Vagina (tissue), 2 donors: ENCODE measurements at regions not wholly inside any gene's neighbourhood (a gene's known extent, or its start where the extent isn't known, plus 50 kb on each side); places are given as distances from the start of the nearest gene placed in this dataset.

Experiments
- POLR2A ChIP-seq, 2 donors: fragments of 450-650 bp; IDR thresholded peaks; one replicate each; pipeline ENCODE4 v1.6.1; 2017; ENCODE audit warnings: antibody characterized with exemption in 2 of 2, mild to moderate bottlenecking in 2 of 2, moderate library complexity in 2 of 2
- POLR2AphosphoS5 ChIP-seq, 2 donors: sonication (generic); formaldehyde crosslinking; IDR thresholded peaks; one replicate each; pipeline ENCODE4 v1.9.0; 2017; ENCODE audit warnings: antibody characterized with exemption in 2 of 2, mild to moderate bottlenecking in 2 of 2, low read depth in 1 of 2; ENCODE audit not compliant: insufficient read depth in 1 of 2
- TF ChIP-seq, protein P1 (sequence below), 3 experiments: fragments of 450-650 bp in 2 of 3; fragments of 200-600 bp in 1 of 3; sonication (generic) in 1 of 3; IDR thresholded peaks; one replicate each; pipeline ENCODE4 v1.5.1; 2017 to 2019; ENCODE audit warnings: antibody characterized with exemption in 3 of 3, mild to moderate bottlenecking in 2 of 3, moderate library complexity in 2 of 3

DNA sequence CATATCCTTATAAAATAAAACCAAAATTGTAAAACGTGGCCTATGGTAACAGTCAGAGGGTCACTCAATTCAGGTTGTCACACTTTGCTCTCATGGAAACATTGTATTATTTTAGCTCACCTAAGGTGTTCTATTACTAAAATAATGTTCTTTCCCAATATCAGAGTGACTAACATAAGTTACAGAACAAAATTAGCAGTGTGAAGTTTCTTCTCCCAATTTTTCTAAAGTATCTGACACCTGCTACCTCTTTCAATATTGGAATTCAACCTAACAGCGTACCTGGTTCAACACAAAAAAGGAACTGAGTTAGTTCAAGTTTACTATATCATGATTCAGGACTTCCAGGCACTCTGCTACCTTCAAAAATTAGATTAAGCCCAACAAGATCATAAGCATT lies 190.4 kb downstream of the ZEB2 start:
- TF ChIP-seq, protein P1, sequence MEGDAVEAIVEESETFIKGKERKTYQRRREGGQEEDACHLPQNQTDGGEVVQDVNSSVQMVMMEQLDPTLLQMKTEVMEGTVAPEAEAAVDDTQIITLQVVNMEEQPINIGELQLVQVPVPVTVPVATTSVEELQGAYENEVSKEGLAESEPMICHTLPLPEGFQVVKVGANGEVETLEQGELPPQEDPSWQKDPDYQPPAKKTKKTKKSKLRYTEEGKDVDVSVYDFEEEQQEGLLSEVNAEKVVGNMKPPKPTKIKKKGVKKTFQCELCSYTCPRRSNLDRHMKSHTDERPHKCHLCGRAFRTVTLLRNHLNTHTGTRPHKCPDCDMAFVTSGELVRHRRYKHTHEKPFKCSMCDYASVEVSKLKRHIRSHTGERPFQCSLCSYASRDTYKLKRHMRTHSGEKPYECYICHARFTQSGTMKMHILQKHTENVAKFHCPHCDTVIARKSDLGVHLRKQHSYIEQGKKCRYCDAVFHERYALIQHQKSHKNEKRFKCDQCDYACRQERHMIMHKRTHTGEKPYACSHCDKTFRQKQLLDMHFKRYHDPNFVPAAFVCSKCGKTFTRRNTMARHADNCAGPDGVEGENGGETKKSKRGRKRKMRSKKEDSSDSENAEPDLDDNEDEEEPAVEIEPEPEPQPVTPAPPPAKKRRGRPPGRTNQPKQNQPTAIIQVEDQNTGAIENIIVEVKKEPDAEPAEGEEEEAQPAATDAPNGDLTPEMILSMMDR (IDR thresholded peaks at IDR 0.05), result no peak
- TF ChIP-seq POLR2A (IDR thresholded peaks at IDR 0.05), result no peak
- no peak for TF ChIP-seq POLR2AphosphoS5 (IDR thresholded peaks at IDR 0.05; ENCODE audit: insufficient read depth in 1 of 2, low read depth in 1 of 2)
